Fibroblast of peridontal ligament (primary cell): ENCODE measurements at regions not wholly inside any gene's neighbourhood (a gene's known extent, or its start where the extent isn't known, plus 50 kb on each side); places are given as distances from the start of the nearest gene placed in this dataset.

Source experiments
- DNase-seq: peaks from one replicate; pipeline ENCODE4 v3.0.0-alpha.2; 2010; ENCODE audit errors: extremely low read depth

DNA sequence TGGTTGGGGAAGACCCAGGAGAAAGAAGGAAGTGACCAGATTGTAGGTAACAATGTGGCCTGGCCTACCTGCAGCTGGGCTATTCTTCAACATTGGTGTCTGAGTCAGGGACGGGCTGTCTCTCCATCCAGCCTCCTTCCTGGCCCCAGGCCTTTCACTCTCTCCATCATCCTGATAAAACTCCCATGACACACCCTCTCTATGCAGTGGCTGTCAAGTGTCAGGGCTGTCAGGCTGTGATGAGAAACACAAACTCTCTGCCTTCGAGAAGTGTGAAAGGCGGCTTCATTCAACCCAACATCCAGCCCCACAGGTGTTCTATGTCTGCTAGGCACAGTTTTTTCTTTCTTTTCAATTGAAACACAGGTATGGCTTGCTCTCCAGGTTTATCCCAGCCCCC lies 153.3 kb upstream of the VSTM2B start:
- no peak for DNase-seq

DNA sequence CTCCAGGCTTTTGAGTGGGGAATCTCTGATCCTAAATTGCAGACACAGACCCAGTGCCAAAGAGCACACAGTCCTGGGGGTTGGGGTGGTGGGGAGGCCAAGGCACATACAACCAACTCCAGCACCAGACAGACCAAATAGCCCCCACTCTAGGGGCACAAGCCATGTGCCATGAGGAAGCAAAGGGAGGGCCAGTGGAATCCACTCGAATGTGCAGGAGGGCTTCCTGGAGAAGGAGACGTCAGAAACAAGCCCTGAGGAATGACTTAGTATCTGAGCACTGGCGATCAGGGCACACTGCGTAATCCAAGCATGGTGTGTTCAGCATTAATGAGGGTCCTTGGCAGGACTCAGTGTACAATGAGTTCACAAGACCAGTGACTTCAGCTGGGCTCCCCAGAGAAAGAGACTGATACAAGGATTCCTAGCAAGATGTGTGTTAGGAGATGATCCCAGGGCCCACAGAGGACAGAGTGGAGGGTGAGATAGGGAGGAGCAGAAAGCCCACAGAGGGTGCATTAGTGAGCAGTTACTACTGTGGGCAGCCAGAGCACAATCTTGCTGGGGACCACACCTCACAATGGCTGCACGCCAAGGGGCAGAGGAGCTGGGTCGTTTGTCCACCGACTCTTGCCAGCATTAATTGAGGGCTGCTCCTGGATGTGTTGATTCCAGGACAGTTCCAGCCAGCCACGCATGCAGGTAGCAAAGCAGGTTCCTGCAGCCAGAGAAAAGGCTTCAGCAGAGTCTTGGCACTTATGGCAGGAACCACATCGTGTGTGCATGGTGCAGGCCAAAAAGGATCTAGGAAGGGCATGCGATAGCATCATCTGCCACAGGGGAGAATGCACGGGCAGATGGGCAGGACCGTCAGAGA lies 152.6 kb upstream of the VSTM2B start:
- no peak for DNase-seq

DNA sequence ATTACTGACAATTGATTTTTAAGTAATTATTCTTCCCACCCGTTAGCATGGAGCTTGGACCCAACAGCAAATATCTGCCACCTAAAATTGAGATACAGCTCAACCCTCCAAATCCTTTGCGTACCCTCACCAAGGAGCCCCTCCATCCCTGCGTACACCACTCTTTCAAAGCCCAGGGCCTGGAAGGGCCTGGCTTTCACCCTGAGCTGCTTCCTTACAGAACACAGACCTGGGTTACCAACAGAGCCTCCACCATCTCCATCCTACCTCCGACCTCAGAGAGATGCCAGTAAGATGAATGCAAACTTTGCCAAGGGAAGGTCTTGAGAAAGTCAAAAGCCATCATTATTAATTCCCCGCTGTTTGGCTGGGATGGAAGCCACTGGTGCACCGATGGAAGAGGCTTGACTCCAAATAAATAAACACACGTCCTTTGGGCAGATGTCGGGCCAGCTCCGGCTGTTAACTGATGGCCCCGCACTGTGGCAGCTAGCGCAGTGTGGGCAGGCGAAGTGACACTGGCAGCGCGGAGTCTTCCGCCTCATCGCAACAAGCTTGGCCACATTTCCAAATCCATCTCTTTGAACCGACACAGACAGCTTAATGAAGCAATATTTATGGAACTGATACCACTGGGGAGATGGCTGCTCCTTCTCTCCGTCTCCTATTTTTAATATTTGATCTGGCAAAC lies 150.2 kb upstream of the VSTM2B start:
- no peak for DNase-seq

DNA sequence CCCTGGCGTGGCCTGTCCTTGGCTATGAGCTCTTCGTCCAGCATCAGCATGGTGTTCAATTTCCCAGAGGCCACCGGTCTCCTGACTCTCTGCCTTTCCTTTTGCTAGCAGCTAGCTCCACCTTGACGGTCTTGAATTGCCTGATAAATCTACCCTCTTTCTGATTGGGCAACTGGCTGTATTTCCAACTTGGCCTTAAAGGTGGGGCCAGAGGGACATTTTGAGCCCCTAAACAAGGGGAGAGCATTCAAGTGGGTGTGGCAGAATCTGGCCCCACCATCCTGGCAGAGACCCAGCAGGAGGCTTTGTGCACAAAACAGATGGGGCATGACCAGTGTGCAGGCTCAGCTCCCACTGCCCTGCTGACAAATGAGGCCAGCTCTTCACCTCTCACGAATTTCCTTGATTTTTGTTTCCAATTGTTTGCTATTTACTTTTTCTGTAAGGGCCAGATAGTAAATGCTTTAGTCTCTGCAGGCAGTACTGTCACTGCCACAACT lies 148.9 kb upstream of the VSTM2B start:
- no peak for DNase-seq

DNA sequence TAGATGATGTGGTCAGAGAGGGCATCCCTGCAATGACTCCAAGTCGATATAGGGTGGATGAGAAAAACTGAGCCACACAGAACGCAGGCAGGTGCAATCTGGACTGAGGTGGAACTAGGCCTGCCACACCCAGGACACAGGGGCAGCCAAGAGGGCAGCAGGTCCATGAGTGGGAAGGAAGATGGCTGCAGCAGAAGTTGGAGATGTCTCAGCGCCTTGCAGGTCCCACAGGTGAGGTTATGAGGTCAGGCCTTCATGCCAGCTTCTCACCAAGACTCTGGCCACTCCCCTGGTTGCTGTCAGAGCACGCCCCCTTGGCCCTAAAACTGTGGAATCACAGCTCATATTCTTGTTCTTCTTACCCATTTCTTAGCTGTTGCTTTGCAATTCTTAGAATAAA lies 147.7 kb upstream of the VSTM2B start:
- no peak for DNase-seq

DNA sequence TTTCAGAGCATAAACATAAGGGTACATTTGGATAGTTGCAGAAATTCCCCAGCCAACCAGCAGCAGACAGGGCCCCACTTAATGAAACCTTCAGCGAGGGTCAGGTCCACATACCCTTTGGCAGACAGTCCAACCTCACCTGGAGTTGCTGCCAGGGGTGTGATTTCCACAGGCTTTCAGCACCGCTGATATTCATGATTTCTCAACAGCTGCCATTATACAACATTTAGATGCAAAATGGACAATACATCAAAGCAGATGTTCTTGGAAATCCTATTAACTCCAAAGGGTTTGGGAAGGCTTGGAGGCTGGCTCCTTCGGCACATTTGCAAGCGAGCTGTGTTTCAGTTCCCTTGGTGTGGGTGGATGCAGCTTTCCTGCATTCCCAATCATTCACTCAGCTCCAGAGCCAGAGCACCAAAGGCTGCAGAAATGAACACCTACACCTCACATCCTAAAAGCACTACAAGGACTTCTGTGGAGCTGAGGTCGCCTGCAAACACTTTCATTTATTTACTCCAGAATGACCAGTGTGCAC lies 147.2 kb upstream of the VSTM2B start:
- DNase-seq = no peak

DNA sequence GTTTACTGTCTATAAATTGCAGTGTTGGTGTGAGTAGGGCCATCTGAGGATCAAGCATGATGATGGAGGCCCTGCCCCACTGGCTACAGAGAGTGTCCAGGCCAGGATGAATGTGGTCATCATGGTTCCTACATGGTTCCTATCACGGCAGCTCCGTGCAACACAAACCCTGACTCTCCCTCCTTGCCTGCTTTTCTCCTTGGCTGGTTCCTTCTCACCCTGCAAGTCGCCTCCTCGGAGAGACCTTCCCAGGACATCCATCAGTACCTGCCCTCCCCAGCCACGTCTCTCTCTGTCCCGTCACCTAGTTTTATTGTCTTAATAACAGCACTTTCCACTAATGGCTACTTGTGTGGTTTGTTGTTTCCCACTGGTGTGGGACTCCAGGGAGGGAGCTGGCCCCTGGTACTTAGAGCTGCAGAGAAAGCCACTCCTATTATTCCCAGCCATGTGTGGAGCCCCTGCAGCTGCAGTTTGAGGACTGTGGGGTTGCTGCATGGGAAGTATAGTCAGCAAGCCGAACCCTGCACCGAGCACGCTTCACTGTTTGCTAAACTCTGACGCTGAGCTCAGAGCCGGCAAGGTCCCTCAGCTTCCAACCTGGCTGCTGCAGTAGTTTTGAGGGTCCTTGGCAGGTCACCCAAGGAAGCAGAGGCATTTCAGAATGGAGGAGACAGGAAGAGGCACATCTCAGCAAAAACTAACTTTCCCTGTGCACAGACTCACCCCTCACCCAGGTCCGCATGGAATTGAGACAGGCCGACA lies 146.4 kb upstream of the VSTM2B start:
- no peak for DNase-seq

DNA sequence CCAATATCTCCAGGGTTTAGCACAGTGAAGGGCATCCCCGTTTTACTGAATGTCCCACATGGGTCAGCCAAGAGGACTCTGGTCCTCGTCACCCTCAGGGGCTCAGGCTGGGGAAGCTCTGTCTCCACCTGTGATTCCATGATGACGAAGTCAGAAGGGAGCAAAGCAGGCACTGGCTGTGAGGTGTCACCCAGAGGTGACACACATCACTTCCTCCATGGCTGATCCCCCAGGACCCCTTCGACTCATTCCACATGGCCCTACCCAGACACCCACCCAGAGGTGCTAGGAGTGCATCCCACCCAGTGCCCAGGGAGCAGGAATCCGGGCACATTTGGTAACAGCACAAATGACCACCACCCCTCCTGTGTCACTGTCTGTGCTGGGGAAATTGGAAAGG lies 145.2 kb upstream of the VSTM2B start:
- no peak for DNase-seq

DNA sequence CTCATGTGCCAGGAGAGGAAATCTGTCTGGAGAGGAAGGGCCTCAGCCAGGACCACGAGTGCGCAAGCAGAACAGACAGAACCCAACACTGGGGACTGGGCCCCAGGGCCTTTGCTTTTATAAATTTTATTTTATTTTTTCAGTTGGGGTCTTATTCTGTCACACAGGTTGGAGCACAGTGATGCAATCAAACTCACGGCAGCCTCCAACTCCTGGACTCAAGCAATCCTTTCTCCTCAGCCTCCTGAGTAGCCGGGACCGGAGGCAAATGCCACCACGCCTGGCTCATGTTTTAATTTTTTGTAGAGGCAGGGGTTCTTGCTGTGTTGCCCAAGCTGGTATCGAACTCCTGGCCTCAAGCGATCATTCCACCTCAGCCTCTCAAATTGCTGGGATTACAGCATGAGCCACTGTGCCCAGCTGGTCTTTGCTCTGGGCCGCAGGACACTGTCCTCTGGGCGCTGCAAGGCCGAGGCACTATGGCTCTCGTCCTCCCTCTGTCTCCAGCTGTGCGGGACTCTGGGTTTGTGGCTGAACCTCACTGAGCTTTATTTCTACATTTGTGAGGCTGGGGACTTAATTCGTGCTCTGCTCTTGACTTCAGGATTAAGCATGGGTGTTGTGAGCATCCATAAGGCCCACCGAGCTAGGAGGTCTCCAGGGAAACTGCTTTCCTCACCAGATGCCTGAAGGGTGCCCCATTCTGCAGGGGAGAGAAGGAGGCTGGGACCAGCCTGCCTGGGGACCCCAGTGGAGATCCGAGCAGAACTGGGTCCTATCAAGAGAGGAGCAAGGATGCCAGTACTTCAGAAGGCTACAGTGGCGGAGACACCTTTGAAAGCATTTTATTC lies 144.2 kb upstream of the VSTM2B start:
- DNase-seq = no peak

DNA sequence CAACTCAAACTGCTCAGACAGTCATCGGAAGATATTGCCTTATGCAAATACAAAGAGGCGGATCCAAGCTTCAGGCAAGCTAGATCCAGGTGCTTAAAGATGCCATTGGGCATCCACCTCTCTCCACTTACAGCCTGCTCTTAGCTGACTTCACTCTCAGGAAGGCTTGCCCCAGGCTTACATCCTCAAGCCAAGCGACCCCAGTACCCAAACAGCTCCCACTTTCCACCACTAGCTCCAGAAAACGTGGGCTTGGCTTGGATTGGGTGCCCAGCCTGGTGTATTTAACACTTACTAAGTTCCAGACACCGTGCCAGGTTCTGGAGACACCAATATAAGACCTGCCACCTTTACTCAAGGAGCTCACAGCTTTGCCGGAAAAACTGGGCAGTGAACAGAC lies 142.1 kb upstream of the VSTM2B start:
- DNase-seq = no peak

DNA sequence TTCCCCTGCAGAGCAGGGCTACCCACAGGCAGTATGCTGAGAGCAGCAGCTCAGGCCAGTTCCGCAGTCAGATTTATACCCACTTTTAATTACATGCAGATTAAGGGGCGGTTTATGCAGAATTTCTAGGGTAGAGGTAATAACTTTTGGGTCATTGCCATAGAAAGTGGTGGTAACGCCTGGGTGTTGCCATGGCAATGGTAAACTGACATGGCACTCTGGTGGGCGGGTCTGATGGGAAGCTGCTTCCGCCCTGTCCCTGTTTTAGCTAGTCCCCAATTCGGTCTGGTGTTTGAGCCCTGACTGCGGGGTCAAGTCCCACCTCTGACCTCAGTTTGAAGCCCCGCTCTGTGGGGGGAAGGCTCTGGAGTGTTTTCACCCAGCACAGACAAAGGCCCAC lies 141.1 kb upstream of the VSTM2B start:
- DNase-seq = no peak

DNA sequence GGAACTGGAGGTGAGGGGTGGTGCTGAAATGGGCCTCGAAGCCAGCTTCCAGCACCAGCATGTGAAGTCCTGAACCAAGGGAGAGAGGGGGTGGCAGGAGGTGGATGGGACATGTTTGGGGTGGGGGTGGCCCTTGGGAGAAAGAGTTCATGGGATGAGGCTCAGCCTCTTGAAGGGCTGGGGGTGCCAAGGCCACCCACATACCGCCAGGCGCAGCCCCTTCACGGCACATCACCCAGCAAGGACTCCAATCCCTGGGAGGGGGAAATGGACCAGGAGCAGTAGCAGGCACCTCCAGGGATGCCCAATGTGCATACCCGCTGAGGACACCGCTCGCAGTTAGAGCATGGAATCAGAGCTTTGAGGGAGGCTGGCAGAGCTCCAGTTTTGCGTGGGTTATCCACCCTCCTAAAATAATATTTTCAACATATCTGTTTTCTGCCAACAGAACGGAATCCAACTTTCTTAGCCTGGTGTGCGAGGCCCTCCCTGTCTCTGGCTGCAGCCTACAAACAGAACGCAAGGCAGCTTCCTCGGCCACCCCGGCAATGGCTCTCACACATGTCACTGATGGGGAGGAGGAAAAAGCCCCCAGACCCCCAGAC lies 140.5 kb upstream of the VSTM2B start:
- no peak for DNase-seq

DNA sequence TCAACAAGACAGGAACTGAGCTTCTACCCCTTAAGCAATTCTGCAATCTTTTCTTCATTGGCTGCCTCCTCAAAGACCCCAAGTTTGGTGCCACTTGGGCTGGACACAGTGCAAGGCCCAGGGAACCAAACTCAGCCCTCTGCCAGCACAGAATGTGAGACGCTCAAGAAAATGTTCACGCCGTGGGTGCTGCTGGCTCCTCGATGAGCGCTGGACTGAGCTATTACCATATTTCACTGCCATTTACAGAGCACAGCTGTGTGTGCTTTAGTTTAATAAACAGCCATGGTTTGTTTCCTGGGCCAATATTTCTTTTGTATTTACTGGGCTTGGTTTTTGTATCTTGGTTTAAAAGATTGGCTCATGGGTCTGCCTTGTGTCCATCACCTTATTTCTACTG lies 138.8 kb upstream of the VSTM2B start:
- DNase-seq = no peak

DNA sequence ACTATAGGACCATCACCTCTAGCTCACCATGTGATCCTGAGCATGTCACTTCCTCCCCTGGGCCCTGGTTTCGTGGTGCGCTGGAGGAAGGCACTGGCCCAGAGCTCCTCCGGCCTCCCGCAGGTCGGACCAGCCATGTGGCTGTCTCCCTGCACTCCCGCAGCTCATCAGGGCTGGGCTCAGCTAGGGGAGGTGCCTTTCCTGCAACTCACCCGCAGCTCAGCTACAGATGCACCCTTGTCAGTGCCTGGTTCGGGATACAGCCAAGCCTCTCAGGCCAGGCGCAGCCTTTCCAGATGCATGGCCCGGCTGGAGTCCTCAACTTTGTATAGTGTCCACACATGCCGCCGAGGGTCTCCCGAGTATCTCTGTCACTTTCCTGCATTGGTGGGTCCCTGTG lies 138.2 kb upstream of the VSTM2B start:
- DNase-seq = no peak

DNA sequence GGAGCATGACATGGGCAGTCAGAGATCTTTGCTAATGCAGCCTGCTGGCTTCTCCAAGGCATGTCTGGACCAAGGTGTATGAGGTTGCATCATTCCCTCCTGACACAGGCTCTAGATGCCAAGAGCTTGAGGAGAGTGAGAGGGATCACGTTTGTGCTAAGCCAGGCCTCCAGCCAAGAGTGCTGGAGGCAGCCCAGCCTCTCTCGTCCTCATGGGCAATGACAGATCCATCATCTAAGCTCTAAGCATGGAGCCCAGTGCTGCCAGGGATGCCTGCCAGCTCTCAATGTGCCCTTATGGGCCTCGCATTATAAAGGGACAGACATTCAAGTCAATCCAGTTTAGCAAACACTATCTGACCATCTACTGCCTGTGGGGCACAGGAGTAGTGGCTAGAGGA lies 136.3 kb upstream of the VSTM2B start:
- DNase-seq = no peak

DNA sequence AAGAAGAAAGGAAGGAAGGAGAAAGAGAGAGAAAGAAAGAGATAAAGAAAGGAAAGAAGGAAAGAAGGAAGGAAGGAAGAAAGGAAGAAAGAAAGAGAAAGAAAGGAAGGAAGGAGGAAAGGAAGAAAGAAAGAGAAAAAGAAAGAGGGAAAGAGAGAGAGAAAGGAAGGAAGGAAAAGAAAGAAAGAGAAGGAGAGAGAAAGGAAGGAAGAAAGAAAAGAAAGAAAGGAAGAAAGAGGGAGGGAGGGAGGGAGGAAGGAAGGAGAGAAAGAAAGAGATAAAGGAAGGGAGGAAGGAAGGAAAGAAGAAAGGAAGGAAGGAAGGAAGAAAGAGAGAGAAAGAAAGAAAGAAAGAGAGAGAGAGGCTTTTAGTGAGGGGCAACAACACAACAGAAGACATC lies 135.1 kb upstream of the VSTM2B start:
- no peak for DNase-seq

DNA sequence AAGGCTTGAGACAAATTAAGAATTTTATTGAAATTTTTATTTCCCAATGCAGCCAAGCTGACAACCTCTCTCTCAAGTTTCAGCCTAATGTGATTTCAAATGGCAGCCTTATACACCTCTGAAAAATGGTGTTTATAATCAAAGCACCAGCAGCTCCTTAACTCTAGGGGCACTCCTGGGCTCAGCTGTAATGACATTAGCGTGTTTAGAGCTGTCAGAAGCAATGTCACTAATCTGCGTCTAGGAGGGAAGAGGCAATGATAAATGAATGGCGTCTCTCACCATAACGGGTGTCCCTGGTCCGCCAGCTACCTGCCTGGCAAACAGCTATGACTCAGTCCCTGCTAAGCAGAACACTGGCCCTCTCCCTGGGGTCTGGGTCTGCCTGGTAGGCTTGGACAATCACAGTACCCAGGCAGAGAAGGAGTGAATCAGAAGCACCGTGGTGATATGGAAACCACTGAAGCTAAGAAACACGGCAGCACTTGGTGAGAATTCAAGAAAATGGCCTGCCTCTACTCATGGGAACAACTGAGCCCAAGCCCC lies 131.8 kb upstream of the VSTM2B start:
- no peak for DNase-seq

DNA sequence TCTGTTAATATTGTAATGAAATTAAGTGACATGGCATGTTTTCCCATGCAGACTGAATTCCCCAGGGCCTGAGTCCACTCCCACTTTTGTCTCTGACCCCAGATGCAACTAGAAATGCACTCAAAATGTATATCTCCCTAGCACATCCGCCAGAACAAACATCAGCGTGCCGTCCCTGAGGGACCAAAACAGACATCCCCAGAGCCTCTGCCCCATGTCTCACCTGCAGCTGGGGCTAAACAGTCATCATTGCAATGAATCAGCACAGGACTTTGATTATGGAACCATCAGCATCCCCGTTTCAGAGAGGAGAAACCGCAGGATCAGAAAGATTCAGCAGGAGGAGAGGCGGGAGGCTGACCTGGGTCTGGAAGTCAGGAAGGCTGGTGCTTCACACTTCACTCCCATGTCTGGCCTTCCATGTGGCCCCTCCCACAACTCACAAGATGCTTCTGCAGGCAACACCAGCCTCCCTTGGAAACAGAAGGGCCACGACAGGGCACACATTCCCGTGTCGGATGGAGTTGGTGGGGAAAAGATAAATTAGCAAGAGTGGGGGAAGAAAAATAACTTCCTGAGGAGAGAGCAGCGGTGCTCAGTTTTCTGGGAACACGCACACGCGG lies 130.6 kb upstream of the VSTM2B start:
- no peak for DNase-seq

DNA sequence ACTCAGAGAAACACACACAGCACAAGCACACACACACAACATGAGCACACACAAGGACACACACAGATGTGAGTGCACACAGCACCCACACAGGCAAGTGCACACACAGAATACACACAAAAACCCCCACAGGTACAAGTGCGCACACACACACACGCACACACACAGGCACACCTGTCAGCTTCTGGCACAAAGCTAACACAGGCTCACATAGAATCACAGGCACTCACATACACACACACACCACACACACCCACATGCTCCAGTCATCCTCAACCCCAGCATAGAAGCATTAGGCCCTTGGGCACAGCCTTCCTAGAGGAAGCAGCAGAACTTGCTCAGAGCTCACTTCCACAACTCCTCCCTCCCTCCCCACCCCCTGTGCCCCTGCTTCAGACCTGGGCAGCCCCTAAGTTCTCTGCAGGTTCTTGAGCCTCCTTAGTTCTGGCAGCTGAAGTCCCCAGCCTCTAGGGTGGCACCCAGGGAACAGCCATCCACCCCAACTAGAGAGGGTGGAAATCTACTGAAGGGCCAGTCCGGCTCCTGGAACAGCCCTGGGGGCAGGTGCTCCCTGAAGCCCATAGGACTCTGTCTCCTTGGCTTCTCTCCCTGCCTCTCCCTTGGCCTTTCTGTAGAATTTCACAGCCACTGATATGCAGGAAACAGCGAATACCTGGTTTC lies 129.9 kb upstream of the VSTM2B start:
- DNase-seq = no peak

DNA sequence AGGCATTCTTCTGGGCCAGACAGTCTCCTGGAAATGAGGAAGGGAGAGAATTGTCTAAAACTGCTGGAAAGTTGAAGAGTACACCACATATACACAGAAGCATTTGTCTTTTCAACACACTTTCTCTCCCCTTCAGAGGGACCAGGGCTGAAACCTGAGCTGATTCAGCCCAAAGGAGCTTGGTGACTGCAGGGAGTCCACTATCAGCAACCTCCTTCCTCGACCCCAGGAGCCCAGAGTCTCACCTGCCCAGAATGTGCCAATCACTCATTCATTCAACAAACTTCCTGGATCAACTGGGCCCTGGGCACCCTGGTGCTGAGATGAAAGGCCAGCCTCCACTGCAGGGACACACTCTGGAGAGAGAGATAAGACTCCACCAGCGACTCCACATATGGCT lies 128.9 kb upstream of the VSTM2B start:
- no peak for DNase-seq
